ENCODE measurements at regions not wholly inside any gene's neighbourhood (a gene's known extent, or its start where the extent isn't known, plus 50 kb on each side); places are given as distances from the start of the nearest gene placed in this dataset.
"Not testable (repeated sequence)": the region's sequence is repeated elsewhere in the genome, so short reads cannot be mapped to it uniquely, and the experiment has no call there.

- DNase-seq, result no peak
These were observed 186.9 kb upstream of the FLRT2 start for GRCh38 chr14:85342858-85343607.

- no peak for DNase-seq
These were observed 185.8 kb upstream of the FLRT2 start for GRCh38 chr14:85344171-85344570.

- DNase-seq, result no peak
These were observed 184.9 kb upstream of the FLRT2 start for GRCh38 chr14:85344847-85345570.

- no peak for DNase-seq
These were observed 179.3 kb upstream of the FLRT2 start for GRCh38 chr14:85350667-85351066.

GRCh38 chr14:85352588-85352987, 177.4 kb upstream of the FLRT2 start:
- not testable (repeated sequence) for DNase-seq

GRCh38 chr14:85357120-85357519, 172.8 kb upstream of the FLRT2 start:
- DNase-seq, result no peak

GRCh38 chr14:85358136-85358785, 171.7 kb upstream of the FLRT2 start:
- DNase-seq, result no peak

GRCh38 chr14:85359505-85359904, 170.4 kb upstream of the FLRT2 start:
- DNase-seq, result no peak

GRCh38 chr14:85363358-85363757, 166.6 kb upstream of the FLRT2 start:
- no peak for DNase-seq

- DNase-seq, result no peak
These were observed 163.7 kb upstream of the FLRT2 start for GRCh38 chr14:85366226-85366625.

GRCh38 chr14:85380881-85381280, 149.1 kb upstream of the FLRT2 start:
- DNase-seq, result no peak

GRCh38 chr14:85382341-85382740, 147.6 kb upstream of the FLRT2 start:
- DNase-seq, result no peak

GRCh38 chr14:85387181-85387580, 142.8 kb upstream of the FLRT2 start:
- no peak for DNase-seq

- no peak for DNase-seq
These were observed 139.7 kb upstream of the FLRT2 start for GRCh38 chr14:85390236-85390635.

- DNase-seq, result no peak
These were observed 138.5 kb upstream of the FLRT2 start for GRCh38 chr14:85391455-85391854.

- DNase-seq, result no peak
These were observed 138.1 kb upstream of the FLRT2 start for GRCh38 chr14:85391892-85392291.

- no peak for DNase-seq
These were observed 130.8 kb upstream of the FLRT2 start for GRCh38 chr14:85399186-85399585.

GRCh38 chr14:85400678-85401077, 129.3 kb upstream of the FLRT2 start:
- DNase-seq, result no peak

GRCh38 chr14:85401384-85401783, 128.6 kb upstream of the FLRT2 start:
- no peak for DNase-seq

GRCh38 chr14:85402569-85403162, 127.3 kb upstream of the FLRT2 start:
- DNase-seq, result no peak

- no peak for DNase-seq
These were observed 120.3 kb upstream of the FLRT2 start for GRCh38 chr14:85409481-85410210.

GRCh38 chr14:85412756-85413155, 117.2 kb upstream of the FLRT2 start:
- no peak for DNase-seq

All from NCI-H1417 treated with DMSO at 0.1 percent for 48 hours (cell line).